ENCODE measurements at regions not wholly inside any gene's neighbourhood (a gene's known extent, or its start where the extent isn't known, plus 50 kb on each side); places are given as distances from the start of the nearest gene placed in this dataset.
"Not testable (repeated sequence)": the region's sequence is repeated elsewhere in the genome, so short reads cannot be mapped to it uniquely, and the experiment has no call there.

DNA sequence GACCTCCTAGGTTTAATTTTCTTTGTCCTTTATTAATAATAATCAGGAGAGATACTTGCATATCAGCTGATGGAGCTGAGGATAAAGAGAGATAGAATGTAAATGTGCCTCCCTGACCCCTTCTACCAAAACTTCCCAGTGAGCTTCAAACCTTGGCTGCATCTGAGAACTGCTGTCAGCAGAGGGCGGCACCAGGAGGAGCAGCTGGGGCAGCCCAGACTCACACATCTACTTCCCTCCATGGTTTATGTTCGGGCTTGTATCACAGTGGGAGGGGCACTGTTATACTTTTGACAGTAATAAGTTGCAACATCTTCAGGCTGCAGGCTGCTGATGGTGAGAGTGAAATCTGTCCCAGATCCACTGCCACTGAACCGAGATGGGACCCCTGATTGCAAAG lies 521.7 kb downstream of the RPIA start:
- not testable (repeated sequence) for H3K27ac ChIP-seq, H3K9ac ChIP-seq

GRCh38 chr2:89213811-89214210 lies 522.3 kb downstream of the RPIA start:
- H3K27ac ChIP-seq; H3K4me1 ChIP-seq; H3K27me3 ChIP-seq; H3K4me3 ChIP-seq; H4K20me1 ChIP-seq; H3K9ac ChIP-seq; H3K9me3 ChIP-seq (replicated peaks in 1 of 11); H3K36me3 ChIP-seq: not testable (repeated sequence)
- peak overlapping the region in 2 of 11 experiments; percentile 7 to 30; a peak in 2 of 22 replicates for H3K4me2 ChIP-seq

More for the DNA sequence above, 521.7 kb downstream of the RPIA start:
- not testable (repeated sequence) for H3K4me1 ChIP-seq; H3K4me3 ChIP-seq; H3K36me3 ChIP-seq; H4K20me1 ChIP-seq; H3K27me3 ChIP-seq; H3K9me3 ChIP-seq (replicated peaks in 1 of 11); H3K4me2 ChIP-seq

- not testable (repeated sequence) for H4K20me1 ChIP-seq; H3K9me3 ChIP-seq (replicated peaks in 1 of 11); H3K4me2 ChIP-seq; H3K36me3 ChIP-seq; H3K27ac ChIP-seq; H3K4me1 ChIP-seq; H3K4me3 ChIP-seq; H3K27me3 ChIP-seq; H3K9ac ChIP-seq
Measured at GRCh38 chr2:89221474-89221873, 530.0 kb downstream of the RPIA start.

- not testable (repeated sequence) for H3K9ac ChIP-seq; H3K4me2 ChIP-seq; H4K20me1 ChIP-seq; H3K9me3 ChIP-seq (replicated peaks in 1 of 11); H3K27ac ChIP-seq; H3K4me3 ChIP-seq; H3K4me1 ChIP-seq; H3K27me3 ChIP-seq; H3K36me3 ChIP-seq
Measured at GRCh38 chr2:89222063-89222732, 530.7 kb downstream of the RPIA start.

GRCh38 chr2:89224803-89225202 lies 533.3 kb downstream of the RPIA start:
- not testable (repeated sequence) for H3K9me3 ChIP-seq (replicated peaks in 1 of 11); H3K27ac ChIP-seq; H3K36me3 ChIP-seq; H3K9ac ChIP-seq; H3K27me3 ChIP-seq; H3K4me2 ChIP-seq; H3K4me3 ChIP-seq; H4K20me1 ChIP-seq; H3K4me1 ChIP-seq

- not testable (repeated sequence) for H3K27ac ChIP-seq; H3K4me3 ChIP-seq; H3K9ac ChIP-seq; H3K4me1 ChIP-seq; H3K9me3 ChIP-seq (replicated peaks in 1 of 11); H3K4me2 ChIP-seq; H4K20me1 ChIP-seq; H3K27me3 ChIP-seq; H3K36me3 ChIP-seq
Measured at GRCh38 chr2:89229979-89230378, 538.5 kb downstream of the RPIA start.

DNA sequence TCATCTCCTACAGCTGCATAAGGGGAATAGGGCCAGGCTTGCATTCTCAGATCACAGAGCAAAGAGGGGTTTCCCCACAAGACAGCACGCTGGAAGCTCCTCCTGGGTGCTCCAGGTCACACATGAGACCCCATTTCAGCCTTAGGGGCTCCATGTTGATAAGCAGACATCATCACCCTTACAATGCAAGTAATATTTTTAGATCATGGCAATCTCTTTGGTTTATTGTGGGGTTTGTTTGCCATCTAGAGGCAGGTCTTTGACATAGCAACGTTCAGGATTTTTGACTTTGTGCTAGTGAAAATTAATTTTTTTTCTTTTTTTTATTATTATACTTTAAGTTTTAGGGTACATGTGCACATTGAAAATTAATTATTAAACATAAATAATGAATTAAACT lies 539.8 kb downstream of the RPIA start:
- not testable (repeated sequence) for H3K27ac ChIP-seq; H3K9ac ChIP-seq; H3K4me2 ChIP-seq; H3K4me3 ChIP-seq; H4K20me1 ChIP-seq; H3K27me3 ChIP-seq; H3K9me3 ChIP-seq (replicated peaks in 1 of 11); H3K36me3 ChIP-seq; H3K4me1 ChIP-seq

DNA sequence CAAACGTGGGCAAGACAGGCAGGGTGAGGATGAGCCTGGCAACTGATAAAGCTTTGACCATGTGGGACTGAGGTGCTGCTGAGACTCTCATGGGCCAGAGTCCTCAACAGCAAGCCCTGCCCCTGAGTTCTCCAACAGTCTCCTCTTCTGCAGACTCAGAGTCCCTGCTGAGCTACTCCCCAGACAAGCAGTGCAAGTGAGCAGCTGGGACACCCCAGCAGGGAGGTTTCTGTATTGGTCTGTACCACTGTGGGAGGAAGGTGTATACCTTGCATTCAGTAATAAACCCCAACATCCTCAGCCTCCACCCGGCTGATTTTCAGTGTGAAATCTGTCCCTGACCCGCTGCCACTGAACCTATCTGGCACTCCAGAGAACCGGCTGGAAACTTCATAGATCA lies 542.5 kb downstream of the RPIA start:
- H3K27me3 ChIP-seq; H3K36me3 ChIP-seq; H4K20me1 ChIP-seq; H3K27ac ChIP-seq; H3K9me3 ChIP-seq (replicated peaks in 1 of 11); H3K9ac ChIP-seq; H3K4me3 ChIP-seq; H3K4me1 ChIP-seq: not testable (repeated sequence)
- H3K4me2 ChIP-seq = peak overlapping the region in 2 of 11 experiments; percentile 16 to 29; a peak in 1 of 22 replicates

DNA sequence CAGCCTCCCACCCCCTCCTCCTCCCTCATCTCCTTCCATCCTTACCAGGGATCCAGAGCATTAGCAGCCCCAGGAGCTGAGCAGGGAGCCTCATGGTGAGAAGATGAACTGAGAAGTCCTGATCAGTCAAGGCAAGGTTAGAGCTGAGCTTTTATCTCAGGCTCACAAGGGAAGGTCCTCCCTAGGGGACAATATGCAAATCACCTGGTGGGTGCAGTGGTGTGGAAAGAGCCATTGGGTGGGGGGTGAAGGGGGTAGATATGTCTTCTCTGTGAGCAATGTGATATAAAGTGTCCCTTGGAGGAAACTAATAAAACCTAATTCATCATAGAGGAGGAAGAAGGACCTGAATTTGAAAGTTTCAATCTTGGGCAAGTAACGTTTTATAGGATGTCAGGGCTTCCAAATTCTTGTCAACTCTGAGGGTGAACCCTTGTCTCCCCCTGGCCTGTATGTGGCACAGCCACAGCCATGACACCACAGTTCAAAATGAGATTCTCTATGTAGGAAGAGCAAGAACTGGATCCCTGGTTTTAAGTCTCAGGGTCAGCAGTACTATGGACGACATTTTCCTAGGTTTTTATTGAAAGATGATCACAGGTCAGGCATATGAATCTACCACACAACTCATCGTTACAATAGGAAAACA lies 543.5 kb downstream of the RPIA start:
- H3K27ac ChIP-seq; H3K36me3 ChIP-seq; H3K9ac ChIP-seq; H3K4me3 ChIP-seq; H3K4me1 ChIP-seq; H3K9me3 ChIP-seq (replicated peaks in 1 of 11); H4K20me1 ChIP-seq; H3K27me3 ChIP-seq: not testable (repeated sequence)
- H3K4me2 ChIP-seq = peak overlapping the region in 2 of 11 experiments; percentile 16 to 29; a peak in 2 of 22 replicates

DNA sequence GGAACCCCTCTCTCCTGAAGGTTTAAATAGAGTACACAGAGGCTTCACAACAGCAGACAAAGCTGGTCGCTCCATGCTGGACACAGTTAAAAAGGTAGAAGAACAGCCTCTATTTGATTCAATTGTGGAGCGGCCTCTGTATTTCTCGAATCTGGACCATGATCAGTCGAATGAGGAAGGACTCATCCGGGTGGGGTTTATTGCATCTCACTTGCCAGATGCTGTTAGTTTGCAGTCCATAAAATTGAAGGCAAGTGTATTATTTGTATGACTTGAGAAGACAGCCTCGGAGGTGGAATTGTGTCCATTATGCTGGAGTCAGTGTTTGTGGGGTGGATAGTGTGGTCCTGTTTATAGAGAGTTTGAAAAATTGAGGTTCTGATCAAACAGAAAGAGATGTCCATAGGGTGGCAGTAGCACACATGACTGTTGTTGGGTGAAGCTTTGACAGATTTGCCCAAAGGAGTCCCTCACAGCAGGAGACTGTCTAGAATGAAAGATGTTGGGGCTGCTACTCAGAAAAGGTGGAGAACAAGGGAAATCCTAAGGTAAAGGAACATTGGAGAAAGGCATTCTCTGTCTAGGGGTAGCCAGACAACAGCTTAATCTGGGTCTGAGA lies 545.5 kb downstream of the RPIA start:
- not testable (repeated sequence) for H3K4me2 ChIP-seq

DNA sequence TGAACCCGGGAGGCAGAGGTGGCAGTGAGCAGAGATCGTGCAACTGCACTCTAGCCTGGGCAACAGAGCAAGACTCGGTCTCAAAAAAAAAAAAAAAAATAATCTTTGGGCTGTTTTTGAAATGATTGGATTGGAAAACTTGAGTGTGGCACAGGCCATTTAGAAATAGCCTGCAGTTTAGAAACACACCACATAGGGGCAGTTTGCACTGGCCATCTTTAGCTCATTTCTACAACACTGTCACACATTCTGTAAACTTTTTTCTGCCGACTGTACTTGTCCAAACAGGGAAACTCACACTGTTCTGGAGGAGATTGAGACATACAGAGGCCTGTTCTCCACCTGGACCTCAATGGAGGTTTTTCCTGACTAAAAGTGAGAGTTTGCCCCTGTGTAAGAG lies 546.3 kb downstream of the RPIA start:
- H3K4me2 ChIP-seq, H3K4me3 ChIP-seq, H3K27me3 ChIP-seq: not testable (repeated sequence)

More for the DNA sequence above, 545.5 kb downstream of the RPIA start:
- H3K9me3 ChIP-seq (replicated peaks in 1 of 11); H3K36me3 ChIP-seq; H4K20me1 ChIP-seq; H3K4me3 ChIP-seq; H3K9ac ChIP-seq; H3K27ac ChIP-seq; H3K4me1 ChIP-seq; H3K27me3 ChIP-seq: not testable (repeated sequence)

GRCh38 chr2:89243114-89243700 lies 551.7 kb downstream of the RPIA start:
- H3K27ac ChIP-seq; H3K27me3 ChIP-seq; H3K36me3 ChIP-seq; H3K4me3 ChIP-seq; H3K9me3 ChIP-seq (replicated peaks in 1 of 11); H3K4me2 ChIP-seq; H3K9ac ChIP-seq; H4K20me1 ChIP-seq: not testable (repeated sequence)
- H3K4me1 ChIP-seq = peaks cover 0 to 17% (median 10%) of the 10 kb centered on the region in 10 experiments; a peak in 11 of 20 replicates

More for the DNA sequence above, 546.3 kb downstream of the RPIA start:
- H3K4me1 ChIP-seq; H3K27ac ChIP-seq; H3K9ac ChIP-seq; H4K20me1 ChIP-seq; H3K9me3 ChIP-seq (replicated peaks in 1 of 11); H3K36me3 ChIP-seq: not testable (repeated sequence)

GRCh38 chr2:89244407-89244806 lies 552.9 kb downstream of the RPIA start:
- H3K27me3 ChIP-seq; H3K9ac ChIP-seq; H4K20me1 ChIP-seq; H3K9me3 ChIP-seq (replicated peaks in 1 of 11); H3K4me3 ChIP-seq; H3K36me3 ChIP-seq: not testable (repeated sequence)
- Histone ChIP-seq H3K27ac (peak overlapping the region in 1 of 11 experiments; percentile 18; a peak in 1 of 22 replicates), H3K4me2 (peak overlapping the region in 5 of 11 experiments; percentile 21 to 36 (median 25); a peak in 5 of 22 replicates), H3K4me1 (peaks cover 0 to 17% (median 10%) of the 10 kb centered on the region in 10 experiments; a peak in 11 of 20 replicates)

DNA sequence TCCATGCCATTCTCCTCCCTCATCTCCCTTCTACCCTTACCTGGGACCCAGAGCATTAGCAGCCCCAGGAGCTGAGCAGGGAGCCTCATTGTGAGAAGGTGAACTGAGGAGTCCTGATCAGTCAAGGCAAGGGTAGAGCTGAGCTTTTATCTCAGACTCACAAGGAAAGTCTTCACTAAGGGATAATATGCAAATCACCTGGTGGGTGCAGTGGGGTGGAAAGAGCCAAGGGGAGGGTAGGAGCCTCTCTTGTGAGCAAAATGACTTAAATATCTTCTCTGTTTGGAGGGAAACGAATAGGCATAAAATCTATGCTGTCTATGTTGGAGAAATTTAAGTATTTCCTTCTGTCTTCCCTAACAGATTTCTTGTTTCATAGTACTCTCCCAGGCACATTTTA lies 554.0 kb downstream of the RPIA start:
- H3K27me3 ChIP-seq; H3K36me3 ChIP-seq; H3K9ac ChIP-seq; H4K20me1 ChIP-seq; H3K9me3 ChIP-seq (replicated peaks in 1 of 11); H3K4me3 ChIP-seq: not testable (repeated sequence)
- peak overlapping the region in 5 of 11 experiments; percentile 30 to 64 (median 49); a peak in 6 of 22 replicates for H3K27ac ChIP-seq
- H3K4me1 ChIP-seq = peaks cover 0 to 17% (median 10%) of the 10 kb centered on the region in 10 experiments; a peak in 11 of 20 replicates
- peak overlapping the region in 7 of 11 experiments; percentile 31 to 55 (median 44); a peak in 11 of 22 replicates for H3K4me2 ChIP-seq

Measured in BLaER1 treated with 17β-estradiol and CSF1 and Interleukin-3, amounts not matched to agents 10 nM and 100 nM (cell line).